DMS 273 treated with DMSO at 0.1 percent for 48 hours (cell line): ENCODE measurements at regions not wholly inside any gene's neighbourhood (a gene's known extent, or its start where the extent isn't known, plus 50 kb on each side); places are given as distances from the start of the nearest gene placed in this dataset.

Experiments
- DNase-seq: peaks from one replicate; lab custom pipeline; 2025; lab: John Stamatoyannopoulos, UW

DNA sequence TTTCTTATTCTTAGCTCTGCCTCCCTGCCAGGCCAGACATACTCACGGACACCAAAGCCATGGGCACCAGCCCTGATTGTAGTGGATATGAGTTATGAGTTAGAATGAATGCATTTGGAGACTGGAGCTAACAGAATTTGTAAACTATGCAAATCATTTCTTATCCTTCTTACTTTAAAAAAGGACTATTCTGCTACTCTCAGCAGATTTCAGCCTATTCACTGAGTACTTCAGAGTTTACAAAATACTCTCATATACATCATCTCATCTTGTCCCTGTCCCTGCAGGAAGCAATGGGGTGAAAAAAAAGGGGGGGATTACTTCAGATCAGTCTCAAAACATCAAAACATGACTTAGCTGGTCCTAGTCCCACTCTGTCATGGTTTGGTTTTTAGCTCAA is 541.4 kb upstream of the PLXNA2 start:
- no peak for DNase-seq

- no peak for DNase-seq
These were observed 543.0 kb upstream of the PLXNA2 start for GRCh38 chr1:208787219-208787618.

GRCh38 chr1:208788013-208788540 is 543.9 kb upstream of the PLXNA2 start:
- DNase-seq, result no peak

GRCh38 chr1:208791456-208791855 is 547.3 kb upstream of the PLXNA2 start:
- no peak for DNase-seq

- no peak for DNase-seq
These were observed 549.7 kb upstream of the PLXNA2 start for GRCh38 chr1:208793861-208794345.

GRCh38 chr1:208799186-208799585 is 555.0 kb upstream of the PLXNA2 start:
- no peak for DNase-seq

- no peak for DNase-seq
These were observed 559.0 kb upstream of the PLXNA2 start for GRCh38 chr1:208803011-208803811.

GRCh38 chr1:208807446-208808127 is 563.4 kb upstream of the PLXNA2 start:
- no peak for DNase-seq

- no peak for DNase-seq
These were observed 564.1 kb upstream of the PLXNA2 start for GRCh38 chr1:208808301-208808700.

- no peak for DNase-seq
These were observed 565.7 kb upstream of the PLXNA2 start for GRCh38 chr1:208809876-208810275.

DNA sequence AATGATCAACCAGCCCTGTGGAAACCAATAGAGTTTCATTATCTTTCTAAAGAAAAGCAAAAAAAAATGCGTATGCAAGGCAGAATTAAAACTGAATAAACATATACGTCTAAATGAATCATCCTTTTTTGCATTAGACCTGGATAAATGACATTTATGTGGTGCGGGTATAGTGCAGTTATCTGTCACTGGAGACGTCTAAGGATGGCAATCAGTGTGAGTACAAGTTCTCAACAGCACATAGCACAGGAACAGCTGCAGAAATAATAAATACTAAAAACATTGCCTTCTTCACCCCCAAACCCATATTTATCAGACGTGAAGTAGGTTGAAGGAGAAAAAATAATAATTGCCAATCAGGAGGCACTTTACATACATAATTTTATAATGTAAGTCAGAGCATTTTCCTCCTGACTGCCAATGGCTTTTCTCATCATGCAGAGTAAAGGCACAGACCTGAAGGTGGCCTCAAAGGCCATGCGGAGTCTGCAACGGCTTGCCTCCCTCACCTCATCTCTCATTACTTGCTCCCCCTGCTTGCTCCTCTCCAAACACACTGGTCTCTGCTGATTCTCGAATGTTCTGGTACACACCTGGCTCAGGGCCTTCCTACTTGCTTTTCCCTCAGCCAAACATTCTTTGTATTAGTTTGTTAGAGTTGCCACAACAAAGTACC is 574.7 kb upstream of the PLXNA2 start:
- no peak for DNase-seq

GRCh38 chr1:208820580-208821212 is 576.5 kb upstream of the PLXNA2 start:
- no peak for DNase-seq

- no peak for DNase-seq
These were observed 577.8 kb upstream of the PLXNA2 start for GRCh38 chr1:208821939-208822338.

- no peak for DNase-seq
These were observed 581.1 kb upstream of the PLXNA2 start for GRCh38 chr1:208825300-208825699.

DNA sequence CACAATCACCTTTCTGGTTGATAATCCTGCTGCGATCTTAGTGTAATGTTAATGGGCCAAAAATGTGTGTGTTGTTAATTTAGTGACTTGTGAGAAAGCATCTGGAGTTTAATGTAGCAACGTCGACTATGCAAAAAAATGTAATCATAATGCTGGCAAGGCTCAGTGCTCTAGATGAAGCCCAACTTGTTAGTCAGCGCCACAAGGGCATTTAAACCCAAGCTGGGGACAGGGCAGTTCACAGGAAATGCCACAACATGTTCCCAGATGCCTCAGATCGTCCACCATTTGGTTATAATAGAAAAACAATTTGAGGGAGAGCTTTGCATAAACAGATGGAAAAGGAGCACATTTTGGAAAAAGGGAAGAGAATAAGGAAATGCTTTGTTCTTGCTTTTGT is 585.4 kb upstream of the PLXNA2 start:
- DNase-seq, result no peak

DNA sequence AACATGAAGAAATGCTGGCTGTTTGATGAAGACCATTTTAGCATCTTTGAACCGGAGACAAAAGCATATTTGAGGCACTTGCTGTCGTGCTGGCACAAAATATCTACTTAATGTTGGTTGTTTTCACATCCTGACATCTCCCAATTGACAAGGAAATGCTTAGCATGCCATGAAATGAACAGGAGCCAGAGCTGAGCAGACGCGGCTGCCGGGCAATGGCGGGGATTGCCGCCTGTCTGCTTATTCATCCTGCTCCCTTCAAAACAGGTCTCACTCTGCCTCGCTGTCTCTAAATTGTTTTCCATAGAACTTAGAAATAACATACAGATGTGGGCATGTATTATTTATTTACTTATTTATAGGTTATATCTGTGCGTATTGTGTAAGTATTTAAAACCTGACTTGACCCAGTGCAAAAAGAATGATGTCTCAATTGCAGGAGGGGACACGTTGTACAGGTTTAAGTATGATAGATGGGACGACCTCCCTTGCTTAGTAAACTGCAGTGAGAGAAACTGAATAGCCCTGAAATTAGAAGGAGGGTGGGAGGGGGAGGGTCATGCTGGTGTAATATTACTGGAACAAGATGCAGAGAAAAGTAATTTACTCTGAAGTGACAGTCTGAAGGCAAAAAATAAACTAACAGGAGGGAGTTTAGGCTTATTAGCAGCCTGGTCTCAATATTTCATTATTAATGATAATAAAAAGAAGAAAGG is 590.4 kb upstream of the PLXNA2 start:
- no peak for DNase-seq

DNA sequence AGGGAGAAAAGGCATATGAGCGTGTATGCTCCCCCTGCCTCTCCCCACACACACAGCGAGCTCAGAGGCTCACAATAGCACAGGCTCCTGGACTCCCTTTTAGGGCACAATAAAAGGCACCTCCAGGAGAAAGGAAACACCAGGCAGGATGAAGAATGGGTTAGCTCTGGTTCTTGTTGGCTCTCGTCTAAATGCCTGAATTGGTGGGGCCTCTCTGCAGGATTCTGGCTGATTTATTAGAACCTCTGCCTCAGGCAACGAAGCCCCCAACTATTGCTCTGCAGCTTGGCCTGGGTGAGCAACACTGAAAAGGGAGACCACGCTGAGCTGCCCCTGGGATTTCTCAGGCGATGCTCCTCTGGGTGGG is 590.9 kb upstream of the PLXNA2 start:
- no peak for DNase-seq

DNA sequence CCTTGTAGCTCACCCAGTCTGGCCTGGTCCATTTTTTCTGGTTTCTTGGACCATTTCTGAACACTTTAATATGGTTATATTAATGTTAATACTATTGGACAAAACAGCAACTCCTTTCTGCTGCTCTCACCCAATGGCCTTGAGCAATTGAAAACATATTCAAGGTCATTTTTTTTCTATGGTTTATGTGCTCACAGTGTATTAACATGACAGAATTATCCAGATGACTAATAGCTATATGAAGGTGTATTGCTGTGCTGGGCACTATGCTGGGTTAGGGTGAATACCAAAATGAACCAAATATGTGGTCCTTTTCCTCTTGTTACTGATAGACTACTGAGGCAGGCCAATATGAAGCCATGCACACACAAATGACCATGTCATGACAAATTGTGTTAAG is 591.6 kb upstream of the PLXNA2 start:
- no peak for DNase-seq

- DNase-seq, result no peak
These were observed 593.1 kb upstream of the PLXNA2 start for GRCh38 chr1:208837242-208837641.

DNA sequence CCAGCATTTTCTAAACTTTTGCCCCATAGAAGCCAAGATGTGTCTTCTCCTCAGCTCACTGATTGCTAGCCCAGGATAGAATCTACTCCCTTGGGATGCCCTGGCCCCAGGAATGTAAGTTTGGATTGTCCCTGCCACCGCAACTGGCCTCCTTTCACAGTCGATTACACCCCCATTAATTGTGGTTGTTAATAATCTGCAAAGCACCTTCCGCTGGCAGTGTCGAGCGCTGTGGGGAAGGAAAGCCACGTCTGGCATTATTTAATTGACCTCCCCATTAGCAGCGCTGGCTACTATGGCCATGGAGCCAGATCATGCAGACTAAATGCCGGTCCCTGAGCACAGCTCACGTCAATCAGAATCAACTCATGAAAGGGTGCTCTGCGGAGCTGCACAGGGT is 597.3 kb upstream of the PLXNA2 start:
- DNase-seq, result no peak

DNA sequence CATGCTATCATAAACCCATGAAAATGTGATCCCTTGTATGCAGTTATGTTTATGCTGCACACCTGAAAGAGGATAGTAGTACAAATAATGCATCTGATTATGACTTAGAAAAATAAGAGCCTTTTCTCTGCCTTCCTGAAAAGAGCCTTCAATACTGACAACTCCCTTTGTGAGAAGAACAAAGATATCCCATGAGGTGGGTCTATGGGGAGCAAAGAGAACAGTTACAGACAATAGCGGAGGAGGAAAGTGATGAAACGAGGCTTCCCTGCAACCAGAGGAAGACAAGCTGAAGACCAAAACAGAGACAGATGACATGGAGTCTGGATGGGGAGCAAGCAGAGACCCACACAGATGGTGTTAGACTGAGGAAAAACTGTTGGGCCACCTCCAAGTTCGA is 598.3 kb upstream of the PLXNA2 start:
- DNase-seq, result no peak

- no peak for DNase-seq
These were observed 600.0 kb upstream of the PLXNA2 start for GRCh38 chr1:208844158-208844557.
